CD4-positive, alpha-beta T cell treated with Interleukin-15 for 4 hours (primary cell): ENCODE measurements at regions not wholly inside any gene's neighbourhood (a gene's known extent, or its start where the extent isn't known, plus 50 kb on each side); places are given as distances from the start of the nearest gene placed in this dataset.
"Not testable (repeated sequence)": the region's sequence is repeated elsewhere in the genome, so short reads cannot be mapped to it uniquely, and the experiment has no call there.

Source experiments
- DNase-seq: peaks from one replicate; pipeline ENCODE4 v3.0.0-alpha.2; 2020; ENCODE audit warnings: low spot score

DNA sequence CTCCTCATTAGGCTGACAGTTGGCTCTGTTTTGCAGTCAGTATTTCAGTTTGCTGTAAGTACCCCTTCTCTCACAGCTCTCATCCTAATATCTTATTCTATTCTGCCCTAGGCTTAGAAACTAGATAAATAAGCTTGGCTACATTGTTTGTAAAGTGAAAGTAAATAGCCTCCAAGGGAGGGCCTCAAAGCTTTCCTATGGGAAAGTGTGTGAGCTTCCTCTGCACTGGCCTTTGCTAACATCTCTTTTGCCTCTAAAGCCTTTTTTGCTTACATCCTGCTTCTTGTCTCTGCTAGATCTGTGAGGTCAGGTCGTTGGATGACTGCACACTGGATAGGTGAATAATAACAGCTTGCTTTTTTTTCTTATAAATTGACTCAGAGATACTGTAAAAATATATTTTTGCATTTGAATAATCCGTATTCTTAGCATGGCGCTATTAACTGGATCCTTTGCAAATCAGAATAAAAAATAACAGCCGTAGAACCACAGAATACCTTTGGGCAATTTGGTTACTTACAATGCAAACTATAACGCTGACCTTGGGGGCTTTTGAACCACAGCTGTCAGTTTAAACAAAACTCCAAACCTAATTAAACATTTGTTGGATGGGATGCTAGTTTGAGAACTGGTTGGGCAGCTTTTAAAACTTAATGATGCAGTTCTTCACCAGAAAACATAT is 55.1 kb downstream of the TTC6 start:
- DNase-seq = no peak

GRCh38 chr14:37652042-37652441 is 56.6 kb downstream of the TTC6 start:
- DNase-seq = no peak

DNA sequence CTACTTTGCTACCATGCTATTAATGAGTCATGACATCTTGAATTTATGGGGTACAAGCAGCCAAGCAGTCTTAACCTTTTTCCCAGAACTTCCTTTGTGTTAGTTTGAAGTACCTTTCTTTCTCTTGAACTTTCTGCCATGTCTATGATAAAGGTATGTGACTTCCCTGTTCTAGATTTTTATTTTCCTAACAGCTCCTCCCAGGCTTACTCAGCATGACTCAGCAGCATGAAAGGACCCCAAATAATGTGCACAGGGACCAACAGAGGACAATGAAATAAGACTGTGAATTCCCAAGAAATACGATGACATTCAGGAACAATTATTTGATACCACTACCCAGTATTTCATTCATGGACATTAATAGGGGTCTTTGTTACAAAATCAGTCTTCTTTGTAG is 60.0 kb downstream of the TTC6 start:
- DNase-seq = no peak

DNA sequence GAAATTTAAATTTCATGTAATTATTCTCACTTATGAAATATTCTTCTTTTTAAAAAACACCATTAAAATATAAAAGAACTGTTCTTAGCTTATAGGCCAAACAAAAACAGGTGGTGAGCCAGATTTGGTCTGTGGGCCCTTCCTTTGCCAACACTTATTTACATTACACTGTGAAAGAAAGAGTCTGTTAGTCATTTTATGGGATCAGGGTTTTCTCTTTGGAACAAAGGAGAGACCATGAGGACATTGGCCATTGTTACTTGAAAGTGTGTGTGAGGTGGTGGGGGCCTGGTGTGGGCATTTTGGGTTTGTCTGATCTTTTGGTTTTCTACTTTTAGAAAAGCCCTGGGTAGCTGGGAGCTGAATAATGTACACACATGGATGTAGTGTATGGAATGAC is 62.7 kb downstream of the TTC6 start:
- no peak for DNase-seq

DNA sequence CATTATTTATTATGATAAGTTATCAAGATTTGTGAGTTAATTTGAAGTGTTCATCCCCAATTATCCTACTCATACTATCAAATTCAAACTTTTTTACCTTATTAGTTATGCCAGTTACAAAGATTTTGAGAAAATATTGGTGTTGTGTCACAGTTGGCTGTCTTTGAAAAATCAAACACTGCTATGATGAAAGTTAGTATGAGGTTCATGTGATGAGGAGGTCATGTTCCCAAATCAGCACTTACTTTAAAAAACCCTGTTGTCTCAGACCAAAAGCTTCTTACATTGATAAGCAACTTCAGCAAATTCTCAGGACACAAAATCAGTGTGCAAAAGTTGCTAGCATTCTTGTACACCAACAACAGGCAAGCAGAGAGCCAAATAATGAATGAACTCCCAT is 68.1 kb downstream of the TTC6 start:
- DNase-seq = no peak

DNA sequence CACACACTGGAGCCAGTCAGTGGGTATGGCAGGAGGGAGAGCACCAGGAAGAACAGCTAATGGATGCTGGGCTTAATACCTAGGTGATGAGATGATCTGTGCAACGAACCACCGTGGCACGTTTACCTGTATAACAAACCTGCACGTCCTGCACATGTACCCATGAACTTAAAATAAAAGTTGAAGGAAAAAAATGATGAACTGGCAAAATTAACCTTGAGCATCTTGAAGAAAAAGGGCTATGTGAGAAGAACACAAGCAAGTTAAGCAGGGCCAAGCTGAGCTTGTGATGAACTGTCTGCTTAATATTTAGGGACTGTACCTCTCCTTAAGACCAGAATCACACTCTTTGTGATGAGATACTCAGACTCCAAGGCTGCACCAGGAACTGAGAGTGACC is 70.0 kb downstream of the TTC6 start:
- DNase-seq = no peak

DNA sequence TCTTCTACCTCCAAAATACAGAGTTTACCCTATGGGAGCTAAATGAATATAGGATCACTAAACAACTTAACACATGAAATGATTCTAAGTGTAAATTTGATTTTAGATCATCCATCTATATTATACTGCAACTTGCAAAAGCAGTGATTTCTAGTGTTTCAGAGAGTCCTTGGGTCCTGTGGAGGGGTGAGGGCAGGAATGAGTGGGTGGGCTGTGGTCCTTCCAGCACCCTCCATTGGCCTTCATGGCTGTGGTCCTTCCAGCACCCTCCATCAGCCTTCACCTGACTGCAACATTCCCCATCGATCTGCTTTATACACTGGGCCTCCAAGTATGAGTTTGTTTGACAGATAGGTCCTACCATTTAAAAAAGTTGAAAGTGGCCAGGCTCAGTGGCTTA is 70.5 kb downstream of the TTC6 start:
- no peak for DNase-seq

DNA sequence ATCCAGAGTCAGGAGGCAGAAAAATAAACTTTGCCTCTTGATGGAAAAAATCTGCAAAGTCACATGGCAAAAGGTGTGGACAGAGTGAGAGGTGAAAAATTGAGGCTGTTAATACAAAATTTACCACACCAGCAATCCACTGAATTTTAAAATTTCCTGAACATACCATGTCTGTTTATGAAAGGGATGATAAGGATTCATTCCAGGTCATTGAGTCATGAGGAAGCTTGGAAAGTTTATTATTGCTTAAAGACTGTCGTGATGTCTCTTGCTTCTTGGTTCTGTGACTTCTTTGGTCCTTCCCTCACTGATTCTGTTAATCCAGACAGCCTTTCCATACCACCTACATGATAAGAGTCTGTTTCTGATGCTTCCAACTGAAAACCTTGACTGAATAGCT is 73.2 kb downstream of the TTC6 start:
- no peak for DNase-seq

- no peak for DNase-seq
These were observed 73.8 kb downstream of the TTC6 start for GRCh38 chr14:37669242-37669641.

- no peak for DNase-seq
These were observed 78.0 kb downstream of the TTC6 start for GRCh38 chr14:37673439-37673838.

DNA sequence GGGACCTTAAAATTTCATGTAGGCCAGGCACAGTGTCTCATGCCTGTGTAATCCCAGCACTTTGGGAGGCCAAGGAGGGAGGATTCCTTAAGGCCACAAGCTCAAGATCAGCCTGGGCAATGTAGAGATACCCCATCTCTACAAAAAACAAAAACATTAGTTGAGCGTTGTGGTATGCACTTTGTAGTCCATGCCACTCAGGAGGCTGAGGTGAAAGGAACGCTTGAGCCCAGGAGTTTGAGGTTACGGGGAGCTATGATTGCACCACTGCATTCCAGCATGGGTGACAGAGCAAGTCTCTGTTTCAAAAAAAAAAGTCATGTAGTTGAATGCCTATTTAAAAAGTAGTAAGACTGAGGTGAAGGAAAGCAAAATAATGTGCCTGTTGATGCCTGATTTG is 83.5 kb downstream of the TTC6 start:
- no peak for DNase-seq

- no peak for DNase-seq
These were observed 86.1 kb downstream of the TTC6 start for GRCh38 chr14:37681486-37681885.

- DNase-seq = not testable (repeated sequence)
These were observed 97.3 kb downstream of the TTC6 start for GRCh38 chr14:37692680-37693079.

- not testable (repeated sequence) for DNase-seq
These were observed 98.0 kb downstream of the TTC6 start for GRCh38 chr14:37693420-37693819.

DNA sequence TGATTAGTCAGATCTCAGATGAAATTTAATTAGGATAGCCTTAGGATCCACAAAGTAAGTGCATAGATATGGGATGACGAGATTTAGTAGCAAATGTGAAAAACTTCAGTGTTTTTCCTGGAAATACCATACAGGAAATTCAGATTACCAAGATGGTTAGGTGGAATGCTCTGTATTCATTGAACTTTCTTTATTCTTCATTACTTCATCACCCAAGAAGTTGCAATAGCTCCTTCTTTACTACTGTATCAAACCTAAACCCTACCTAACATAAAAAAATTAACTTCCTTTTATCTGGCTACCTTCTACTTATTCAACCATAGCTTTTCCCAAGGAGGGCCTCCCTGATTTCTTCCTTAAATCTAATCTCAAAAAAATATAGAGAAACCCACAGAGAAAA is 100.4 kb downstream of the TTC6 start:
- DNase-seq = no peak

GRCh38 chr14:37697489-37698121 is 102.2 kb downstream of the TTC6 start:
- no peak for DNase-seq

DNA sequence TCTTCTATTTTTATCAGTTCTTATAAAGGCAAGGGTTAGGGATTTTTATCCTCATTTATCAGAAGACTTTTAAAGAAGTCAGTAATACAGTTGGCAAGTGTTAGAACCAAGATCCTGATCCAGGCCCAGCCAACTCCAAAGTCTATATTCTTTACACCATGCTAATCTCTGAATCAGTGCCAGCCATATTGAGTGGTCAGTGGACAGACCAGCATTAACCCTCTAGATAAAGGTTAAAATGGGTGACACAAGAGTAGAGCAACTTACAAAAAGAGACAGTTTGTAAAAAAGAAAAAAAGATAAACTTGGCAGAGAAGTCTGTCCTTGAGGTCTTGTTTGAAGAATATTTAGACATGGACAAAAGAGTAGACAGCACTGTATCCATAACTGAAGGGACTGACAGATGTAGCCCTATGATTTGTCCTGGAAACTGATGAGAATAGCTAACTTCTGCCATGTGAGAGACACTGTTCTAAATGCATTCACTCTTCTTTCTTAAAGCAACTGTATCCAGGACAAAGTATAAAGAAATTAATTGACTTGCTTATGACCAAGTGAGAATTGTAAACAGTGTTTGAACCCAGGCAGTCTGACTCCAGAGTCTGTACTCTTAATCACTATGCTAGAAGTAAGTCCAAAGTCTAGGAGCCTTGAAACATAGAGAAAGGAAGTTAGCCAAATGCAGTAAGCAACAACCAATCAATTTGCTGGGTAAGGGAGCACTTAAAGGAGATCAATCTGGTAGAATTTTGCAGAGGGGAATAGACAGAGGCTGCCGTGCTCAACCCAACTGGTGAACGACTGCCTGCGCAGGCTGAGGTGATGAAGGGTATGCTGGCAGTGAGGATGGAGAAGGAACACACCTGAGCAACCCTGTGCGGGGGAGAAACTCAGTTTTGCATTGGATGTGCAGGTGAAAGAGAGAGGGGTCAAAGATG is 103.7 kb downstream of the TTC6 start:
- no peak for DNase-seq

DNA sequence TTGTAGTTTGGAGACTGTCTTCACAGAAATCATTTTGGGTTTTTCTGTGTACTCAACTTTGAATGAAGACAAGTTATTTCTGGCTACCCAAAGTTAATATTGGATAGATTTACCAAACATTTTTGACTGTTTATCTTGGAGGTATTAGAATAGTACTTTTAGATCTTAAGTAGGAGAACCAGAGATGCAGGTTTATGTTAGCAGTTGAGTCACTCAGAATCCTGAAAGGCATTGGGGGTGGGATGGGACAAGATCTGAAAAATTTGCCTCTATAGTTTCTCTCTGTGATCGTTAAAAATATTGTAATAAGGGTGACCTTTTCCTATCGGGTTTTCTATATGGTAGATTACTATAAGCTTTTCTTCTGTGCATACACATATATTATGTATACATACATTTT is 112.3 kb downstream of the TTC6 start:
- DNase-seq = no peak

GRCh38 chr14:37708481-37708880 is 113.1 kb downstream of the TTC6 start:
- DNase-seq = no peak

DNA sequence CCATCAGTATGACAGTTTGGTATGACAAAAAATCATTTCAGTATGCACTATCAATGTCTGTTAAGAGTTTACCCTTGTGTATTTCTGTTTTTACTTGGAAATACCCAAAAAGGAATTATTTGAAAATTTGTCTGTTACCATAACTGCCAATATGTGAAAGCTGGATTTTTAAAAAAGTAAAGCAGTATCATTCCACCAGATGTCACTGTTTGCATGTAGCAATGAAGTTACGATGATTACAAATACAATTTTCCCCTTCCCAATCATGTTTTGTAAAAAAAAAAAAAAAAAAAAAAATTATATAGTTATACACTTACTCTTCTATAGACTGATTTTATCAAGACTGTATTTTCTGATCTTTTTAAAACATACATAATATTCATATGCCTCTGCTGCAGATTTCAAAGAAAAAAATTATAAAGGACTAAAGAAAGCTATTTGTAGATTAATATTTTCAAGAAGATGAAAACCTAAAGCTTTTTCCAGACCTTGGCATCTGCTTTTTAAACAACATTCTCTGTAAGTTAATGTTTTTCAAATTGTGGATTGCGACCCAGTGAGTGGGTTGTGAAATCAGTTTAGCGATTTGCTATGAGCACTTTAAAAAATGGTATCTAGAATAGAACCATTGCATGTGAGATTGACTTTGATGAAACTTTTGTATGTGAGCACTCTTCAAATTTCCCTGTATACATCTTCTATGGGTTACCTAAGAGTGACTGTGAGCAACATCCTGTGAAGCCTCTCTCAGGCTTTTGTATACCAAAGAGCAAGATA is 114.2 kb downstream of the TTC6 start:
- no peak for DNase-seq

DNA sequence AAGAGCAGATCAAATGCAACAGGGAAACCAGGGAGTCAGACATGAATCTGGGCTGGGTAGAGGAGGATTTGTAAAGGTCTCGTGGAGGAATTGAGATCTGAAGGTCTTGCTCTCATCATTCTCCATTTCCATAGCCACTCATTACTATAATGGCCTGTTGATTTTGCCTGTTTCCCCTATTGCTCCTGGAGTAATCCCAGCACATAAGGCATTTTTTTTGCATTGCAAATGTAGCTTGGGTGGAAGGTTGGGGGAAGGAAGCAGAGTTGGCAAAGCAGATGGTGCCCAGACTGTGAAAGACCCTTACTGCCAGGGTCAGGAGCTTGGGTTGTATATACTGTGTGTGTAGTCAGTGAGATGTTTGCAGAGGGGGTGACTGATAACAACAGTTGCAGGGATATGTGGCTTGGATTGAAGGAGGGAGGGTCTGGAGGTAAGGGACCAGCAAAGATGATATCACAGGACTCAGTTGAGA is 116.0 kb downstream of the TTC6 start:
- no peak for DNase-seq

DNA sequence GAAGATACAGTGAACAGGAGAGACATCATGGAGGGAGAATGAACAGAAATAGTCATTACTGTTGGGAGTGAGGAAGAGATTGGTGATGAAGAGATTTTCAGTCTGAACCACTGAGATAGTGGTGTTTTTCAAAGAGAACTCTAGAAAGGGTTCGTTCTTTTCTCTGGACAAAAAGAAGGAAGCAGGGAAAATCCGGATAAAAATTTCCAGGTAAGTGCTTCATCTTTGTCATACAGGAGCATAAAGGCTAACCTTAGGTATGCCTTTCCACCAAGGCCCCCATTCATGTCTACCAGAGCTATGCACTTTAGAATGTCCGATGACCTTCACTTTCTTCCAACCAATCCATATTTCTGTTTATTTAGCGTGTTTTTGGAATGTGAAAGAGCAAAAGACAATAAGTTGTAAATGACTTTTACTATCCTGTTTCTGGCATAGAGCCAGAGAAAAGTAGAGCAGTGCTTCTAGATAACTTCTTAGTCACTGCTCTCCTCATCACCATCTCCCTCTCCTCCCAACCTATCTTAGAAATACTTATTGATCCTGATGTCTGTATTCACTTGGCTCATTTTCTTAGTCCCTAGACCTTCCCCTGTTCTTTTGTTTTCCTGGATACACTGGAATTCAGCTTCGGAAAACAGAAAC is 116.5 kb downstream of the TTC6 start:
- DNase-seq = no peak
